NT2/D1 (cell line): ENCODE measurements at regions not wholly inside any gene's neighbourhood (a gene's known extent, or its start where the extent isn't known, plus 50 kb on each side); places are given as distances from the start of the nearest gene placed in this dataset.

Experiments
- DNase-seq: peaks from one replicate; pipeline ENCODE4 v3.0.0-alpha.2; 2011; ENCODE audit warnings: low read depth, low spot score
- H3K27me3 ChIP-seq: 2 replicates; pipeline ENCODE4 v1.6.0; 2011; ENCODE audit warnings: mild to moderate bottlenecking; ENCODE audit not compliant: insufficient read length, insufficient read depth
- H3K36me3 ChIP-seq: 2 replicates; pipeline ENCODE4 v1.6.1; 2011; ENCODE audit warnings: mild to moderate bottlenecking, low read length, mixed read lengths; ENCODE audit not compliant: insufficient read depth, insufficient read length
- H3K4me1 ChIP-seq: 2 replicates; pipeline ENCODE4 v1.5.1; 2011; ENCODE audit not compliant: insufficient read depth, insufficient read length
- H3K4me3 ChIP-seq: 2 replicates; pipeline ENCODE4 v1.5.1; 2011; ENCODE audit warnings: low read depth; ENCODE audit not compliant: insufficient read length
- H3K9ac ChIP-seq: 2 replicates; pipeline ENCODE4 v1.6.0; 2011; ENCODE audit warnings: low read depth; ENCODE audit not compliant: insufficient read length
- H3K9me3 ChIP-seq: 2 replicates; pipeline ENCODE4 v1.5.1; 2011; ENCODE audit warnings: mild to moderate bottlenecking, low read length; ENCODE audit not compliant: insufficient read depth
- SUZ12 ChIP-seq: IDR thresholded peaks from 2 replicates; pipeline ENCODE4 v1.6.1; 2011; ENCODE audit not compliant: insufficient read length, insufficient read depth; ENCODE audit errors: extremely low read depth
- YY1 ChIP-seq: IDR thresholded peaks from 2 replicates; pipeline ENCODE4 v1.6.1; 2011; ENCODE audit not compliant: insufficient read length, insufficient read depth
- ZNF274 ChIP-seq: IDR thresholded peaks from 2 replicates; pipeline ENCODE4 v1.6.1; 2011; ENCODE audit warnings: mild to moderate bottlenecking, low read depth, low read length

- H3K9me3 ChIP-seq: no peaks in the 10 kb centered on the region
- no peak for TF ChIP-seq SUZ12
- no peak for TF ChIP-seq ZNF274
- no peak for TF ChIP-seq YY1
- no peak overlapping the region for H3K4me3 ChIP-seq
- no peak for DNase-seq
- H3K9ac ChIP-seq: no peak overlapping the region
- no peaks in the 10 kb centered on the region for H3K4me1 ChIP-seq
- H3K27me3 ChIP-seq: no peaks in the 10 kb centered on the region
- no peaks in the 10 kb centered on the region for H3K36me3 ChIP-seq
Measured at GRCh38 chr20:12166053-12166717, 248.5 kb downstream of the BTBD3 start.

- Histone ChIP-seq H3K36me3 (no peaks in the 10 kb centered on the region), H3K9ac (no peak overlapping the region), H3K9me3 (no peaks in the 10 kb centered on the region), H3K27me3 (no peaks in the 10 kb centered on the region), H3K4me3 (no peak overlapping the region), H3K4me1 (no peaks in the 10 kb centered on the region)
- no peak for TF ChIP-seq YY1
- TF ChIP-seq SUZ12: no peak
- no peak for TF ChIP-seq ZNF274
- DNase-seq: no peak
Measured at GRCh38 chr20:12170406-12170805, 252.7 kb downstream of the BTBD3 start.

- TF ChIP-seq ZNF274 (no peak), SUZ12 (no peak), YY1 (no peak)
- Histone ChIP-seq H3K36me3 (no peaks in the 10 kb centered on the region), H3K9ac (no peak overlapping the region), H3K9me3 (no peaks in the 10 kb centered on the region), H3K4me3 (no peak overlapping the region), H3K27me3 (no peaks in the 10 kb centered on the region), H3K4me1 (no peaks in the 10 kb centered on the region)
- no peak for DNase-seq
Measured at GRCh38 chr20:12171923-12172524, 254.3 kb downstream of the BTBD3 start.

- Histone ChIP-seq H3K9me3 (no peaks in the 10 kb centered on the region), H3K27me3 (no peaks in the 10 kb centered on the region), H3K4me1 (no peaks in the 10 kb centered on the region), H3K36me3 (no peaks in the 10 kb centered on the region), H3K9ac (no peak overlapping the region), H3K4me3 (no peak overlapping the region)
- DNase-seq: no peak
- TF ChIP-seq ZNF274 (no peak), YY1 (no peak), SUZ12 (no peak)
Measured at GRCh38 chr20:12173347-12174012, 255.8 kb downstream of the BTBD3 start.

GRCh38 chr20:12175538-12175937 lies 257.8 kb downstream of the BTBD3 start:
- H3K9ac ChIP-seq: no peak overlapping the region
- TF ChIP-seq SUZ12 (no peak), YY1 (no peak), ZNF274 (no peak)

GRCh38 chr20:12177657-12178293 lies 260.1 kb downstream of the BTBD3 start:
- H3K9ac ChIP-seq: no peak overlapping the region
- TF ChIP-seq SUZ12 (no peak), YY1 (no peak), ZNF274 (no peak)
- no peaks in the 10 kb centered on the region for H3K36me3 ChIP-seq
- H3K4me3 ChIP-seq: no peak overlapping the region
- no peak for DNase-seq
- no peaks in the 10 kb centered on the region for H3K4me1 ChIP-seq
- no peaks in the 10 kb centered on the region for H3K9me3 ChIP-seq
- H3K27me3 ChIP-seq: no peaks in the 10 kb centered on the region

More at GRCh38 chr20:12175538-12175937, 257.8 kb downstream of the BTBD3 start:
- DNase-seq: no peak
- Histone ChIP-seq H3K36me3 (no peaks in the 10 kb centered on the region), H3K4me1 (no peaks in the 10 kb centered on the region), H3K27me3 (no peaks in the 10 kb centered on the region), H3K4me3 (no peak overlapping the region), H3K9me3 (no peaks in the 10 kb centered on the region)

GRCh38 chr20:12179692-12180091 lies 262.0 kb downstream of the BTBD3 start:
- H3K36me3 ChIP-seq: no peaks in the 10 kb centered on the region
- H3K27me3 ChIP-seq: no peaks in the 10 kb centered on the region
- H3K9ac ChIP-seq: no peak overlapping the region
- no peak for TF ChIP-seq SUZ12
- TF ChIP-seq YY1: no peak
- no peak for TF ChIP-seq ZNF274
- no peaks in the 10 kb centered on the region for H3K4me1 ChIP-seq
- no peak overlapping the region for H3K4me3 ChIP-seq
- no peak for DNase-seq
- no peaks in the 10 kb centered on the region for H3K9me3 ChIP-seq
